ENCODE measurements at regions not wholly inside any gene's neighbourhood (a gene's known extent, or its start where the extent isn't known, plus 50 kb on each side); places are given as distances from the start of the nearest gene placed in this dataset.

DNA sequence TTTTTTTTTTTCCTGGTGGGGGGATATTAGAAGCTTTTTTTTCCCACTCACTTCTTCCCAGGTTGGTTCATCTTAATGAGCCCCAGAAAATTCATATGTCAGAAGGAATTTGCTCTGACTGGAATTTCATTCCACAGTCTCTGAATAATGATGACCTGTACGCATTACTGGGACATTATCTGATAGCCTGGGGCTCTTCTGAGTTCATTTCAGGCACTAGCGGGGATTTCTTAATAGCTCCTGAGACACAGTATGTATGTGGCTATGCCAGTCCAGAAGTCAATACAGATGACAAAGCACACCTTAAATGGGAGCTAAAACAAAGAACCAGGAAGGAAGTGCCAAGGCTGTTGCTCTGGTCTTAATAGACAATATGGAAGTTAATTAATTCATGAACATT, 295.2 kb upstream of the IGFBP7 start:
- TF ChIP-seq ZNF600 (tag by site-specific recombination; IDR thresholded peaks at IDR 0.05): no peak
- no peak for TF ChIP-seq ZNF184 (tag by site-specific recombination; IDR thresholded peaks at IDR 0.05)
- no peak for TF ChIP-seq GLIS2 (tag by site-specific recombination; IDR thresholded peaks at IDR 0.05)
- TF ChIP-seq ZNF132 (tag by site-specific recombination; IDR thresholded peaks at IDR 0.05; ENCODE audit: borderline replicate concordance): no peak
